ENCODE measurements at regions not wholly inside any gene's neighbourhood (a gene's known extent, or its start where the extent isn't known, plus 50 kb on each side); places are given as distances from the start of the nearest gene placed in this dataset.
"Not testable (repeated sequence)": the region's sequence is repeated elsewhere in the genome, so short reads cannot be mapped to it uniquely, and the experiment has no call there.

DNA sequence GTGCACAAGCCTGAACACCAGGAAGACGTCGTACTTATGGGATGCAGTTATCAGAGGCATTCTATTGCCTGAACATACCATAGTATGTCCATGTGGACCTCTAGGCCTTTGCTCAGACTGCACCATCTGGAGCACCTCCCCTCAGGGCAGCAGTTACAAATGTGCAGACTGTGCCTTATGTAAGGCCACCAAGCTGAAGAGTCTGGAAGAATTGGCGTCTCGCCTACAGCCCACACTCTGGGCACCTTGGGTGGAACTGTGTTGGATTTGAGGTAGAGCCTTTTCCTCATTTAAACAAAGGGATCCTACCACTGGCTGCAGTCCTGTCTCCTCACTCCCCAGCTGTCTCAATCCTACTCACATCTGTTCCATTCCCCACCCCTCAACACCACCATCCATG lies 204.3 kb upstream of the FRMD6 start:
- DNase-seq: no peak

DNA sequence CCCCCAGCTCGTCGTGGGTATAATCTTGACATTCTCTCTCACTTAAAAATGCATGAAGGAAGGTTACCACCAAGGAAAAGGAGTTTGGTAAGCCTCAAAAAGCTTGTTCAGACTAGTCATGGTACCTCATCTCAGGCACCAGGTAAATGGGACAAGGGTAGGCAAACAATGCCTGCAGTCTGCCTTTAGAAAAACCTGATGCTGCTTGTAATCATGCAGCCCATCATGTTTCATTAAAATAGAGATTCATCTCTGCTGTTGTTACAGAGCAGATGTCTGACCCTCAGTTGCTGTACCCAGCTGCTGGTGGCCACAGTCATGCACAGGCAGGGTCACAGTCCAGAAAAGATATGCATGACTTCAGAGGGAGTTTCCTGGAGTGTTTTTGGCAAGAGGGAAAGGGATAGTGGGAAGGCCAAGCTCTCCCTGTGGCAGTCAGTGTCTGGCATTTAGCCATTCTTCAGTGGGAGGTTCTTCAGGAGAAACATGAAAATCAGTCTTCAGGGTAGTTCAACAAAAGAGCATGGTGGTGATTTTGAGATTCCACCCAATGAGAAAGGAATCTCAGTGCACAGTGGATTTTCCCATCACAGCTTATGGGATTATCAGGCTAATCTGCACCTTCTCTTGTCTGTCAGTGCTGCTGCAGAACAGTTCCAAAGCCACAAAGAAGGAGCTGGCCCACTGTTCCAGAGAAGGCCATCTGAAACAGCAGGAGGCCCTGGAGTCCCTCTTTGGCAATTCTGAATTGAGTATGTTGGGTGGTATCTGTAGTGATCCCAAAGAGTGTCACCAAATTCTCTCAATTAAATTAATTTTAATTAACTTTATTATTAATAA lies 202.7 kb upstream of the FRMD6 start:
- DNase-seq: no peak

DNA sequence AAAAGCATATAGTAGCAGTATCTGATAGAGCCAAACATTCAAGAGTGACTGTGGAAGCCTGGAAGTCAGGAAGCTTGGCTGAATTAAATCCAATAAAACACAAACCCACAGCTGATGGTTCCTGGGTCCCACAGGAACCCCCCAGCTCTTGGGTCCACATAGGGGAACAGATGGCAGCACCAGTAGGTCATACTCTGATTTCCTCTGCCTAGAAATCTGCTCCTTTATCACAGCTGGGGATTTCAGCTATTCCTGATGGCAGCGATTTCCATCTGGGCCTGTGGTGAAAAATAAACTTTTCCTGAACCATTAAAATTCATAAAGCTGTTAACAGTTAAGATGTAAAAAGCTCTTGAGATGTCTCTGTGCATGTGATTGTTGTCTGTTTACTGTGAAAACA lies 202.0 kb upstream of the FRMD6 start:
- DNase-seq: no peak

DNA sequence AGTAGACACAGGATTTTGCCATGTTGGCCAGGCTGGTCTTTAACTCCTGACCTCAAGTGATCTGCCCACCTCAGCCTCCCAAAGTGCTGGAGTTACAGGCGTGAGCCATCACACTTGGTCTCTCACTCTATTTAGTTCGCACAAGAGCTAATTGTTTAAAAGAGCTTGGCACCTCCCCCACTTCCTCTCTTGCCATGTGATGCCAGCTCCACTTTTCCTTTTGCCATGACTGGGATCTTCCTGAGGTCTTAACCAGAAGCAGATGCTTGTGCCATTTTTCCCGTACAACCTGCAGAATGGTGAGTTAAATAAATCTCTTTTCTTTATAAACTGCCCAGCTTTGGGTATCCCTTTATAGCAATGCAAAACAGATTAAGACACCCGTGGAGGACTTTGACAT lies 200.1 kb upstream of the FRMD6 start:
- no peak for DNase-seq

DNA sequence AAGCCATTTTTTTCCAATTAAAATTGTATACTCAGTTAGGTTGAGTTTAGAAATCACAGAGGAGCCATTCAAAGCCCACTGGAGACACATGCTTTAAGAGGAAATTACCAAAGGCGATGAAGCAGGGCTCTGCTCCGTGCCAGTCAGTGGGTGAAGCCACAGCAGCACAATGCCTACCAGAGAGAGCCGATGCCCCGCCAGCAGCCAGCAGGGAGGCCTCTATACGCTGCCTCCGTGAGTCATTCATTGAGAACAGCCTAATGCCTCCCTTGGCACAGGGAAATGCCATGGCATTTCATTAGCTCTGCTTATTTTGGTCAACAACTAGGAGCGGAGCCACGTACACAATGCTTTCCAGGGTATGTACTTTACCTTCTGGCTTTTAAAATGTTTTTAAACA lies 197.8 kb upstream of the FRMD6 start:
- DNase-seq: no peak

DNA sequence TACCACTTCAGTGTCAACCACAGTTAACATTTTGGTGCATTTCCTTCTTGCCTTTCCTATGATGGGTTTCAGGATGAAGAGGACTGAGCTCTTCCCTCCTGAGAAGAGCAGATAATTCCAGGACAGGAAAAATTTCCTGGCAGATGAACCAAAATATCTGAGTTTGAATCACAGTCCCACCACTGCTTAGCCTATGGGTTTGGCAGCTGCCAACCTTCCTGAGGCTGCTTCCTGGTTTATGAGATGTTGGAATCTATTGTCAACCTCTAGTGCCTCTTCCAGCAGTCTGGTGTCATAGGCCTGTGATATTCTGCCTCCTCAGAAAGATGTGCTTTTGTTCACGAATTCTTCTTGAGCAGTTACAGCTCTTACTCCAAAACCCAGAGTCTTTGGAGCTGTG lies 197.4 kb upstream of the FRMD6 start:
- DNase-seq: no peak

DNA sequence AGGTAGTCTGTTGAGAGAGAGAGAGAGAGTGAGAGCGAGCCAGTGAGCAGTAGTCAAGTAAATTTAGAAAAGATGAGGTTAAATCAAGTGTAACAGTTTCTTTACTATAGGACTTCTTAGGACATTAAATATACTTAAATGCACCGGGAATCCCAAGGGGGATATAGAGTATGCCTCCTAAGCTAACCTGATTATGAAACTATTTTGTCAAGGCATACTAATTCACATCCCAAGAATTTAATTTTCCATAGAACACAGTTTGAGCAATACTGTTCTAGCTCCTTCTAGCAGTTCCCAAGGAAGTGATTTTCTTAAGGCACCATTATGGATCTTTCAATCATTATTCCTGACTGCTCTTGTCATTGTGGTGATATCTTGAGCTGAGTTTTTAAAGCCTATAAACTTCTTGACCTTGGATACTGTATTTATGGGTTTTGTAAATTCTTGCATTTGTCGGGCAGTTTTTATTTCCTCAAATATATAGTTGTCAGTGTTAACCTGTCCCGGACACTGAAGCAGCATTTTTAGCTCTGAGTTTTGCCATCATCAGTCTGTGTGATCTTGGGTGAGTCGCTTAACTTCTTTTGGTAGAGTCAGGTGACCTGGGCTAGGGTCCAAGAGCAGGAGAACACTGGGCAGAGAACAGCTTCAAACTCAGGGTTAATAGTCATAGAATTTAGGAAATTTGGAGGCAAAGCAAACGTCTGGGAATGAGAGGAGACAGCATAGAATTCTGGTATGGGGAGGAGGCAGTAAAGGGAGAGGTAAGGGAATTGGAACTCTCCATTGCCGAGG lies 196.5 kb upstream of the FRMD6 start:
- no peak for DNase-seq

DNA sequence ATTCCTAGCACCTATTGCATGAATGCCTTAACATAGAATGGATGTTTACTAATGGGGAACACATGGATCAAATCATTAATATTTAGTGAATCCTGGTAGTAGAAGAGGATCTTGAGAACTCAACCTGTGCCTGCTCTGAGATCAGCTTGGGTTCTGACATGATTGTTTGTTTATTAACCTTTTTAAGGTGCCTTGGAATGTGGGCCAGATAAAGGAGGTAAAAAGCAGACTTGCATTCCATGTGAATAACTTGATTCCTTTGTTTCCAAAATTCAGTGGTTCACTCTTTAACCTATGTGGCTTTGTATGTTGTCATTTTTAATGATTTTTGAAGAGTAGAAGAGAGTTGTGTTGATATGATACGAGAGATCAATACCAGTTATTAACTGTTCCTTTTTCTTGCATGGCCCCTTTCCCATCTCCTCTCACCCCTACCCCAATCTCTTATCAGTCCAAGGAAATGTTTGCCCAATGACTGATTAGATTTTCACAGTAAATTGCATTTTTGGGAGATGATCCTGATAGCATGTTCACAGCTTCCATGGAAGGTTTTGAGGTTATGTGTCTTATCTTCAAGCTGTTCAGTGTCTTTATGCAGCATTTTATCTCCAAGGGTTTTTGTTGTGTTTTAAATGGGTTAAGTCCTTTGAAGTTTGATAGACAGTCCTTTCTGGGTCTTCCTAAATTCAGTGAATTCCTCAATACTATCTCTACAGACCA lies 193.7 kb upstream of the FRMD6 start:
- no peak for DNase-seq

DNA sequence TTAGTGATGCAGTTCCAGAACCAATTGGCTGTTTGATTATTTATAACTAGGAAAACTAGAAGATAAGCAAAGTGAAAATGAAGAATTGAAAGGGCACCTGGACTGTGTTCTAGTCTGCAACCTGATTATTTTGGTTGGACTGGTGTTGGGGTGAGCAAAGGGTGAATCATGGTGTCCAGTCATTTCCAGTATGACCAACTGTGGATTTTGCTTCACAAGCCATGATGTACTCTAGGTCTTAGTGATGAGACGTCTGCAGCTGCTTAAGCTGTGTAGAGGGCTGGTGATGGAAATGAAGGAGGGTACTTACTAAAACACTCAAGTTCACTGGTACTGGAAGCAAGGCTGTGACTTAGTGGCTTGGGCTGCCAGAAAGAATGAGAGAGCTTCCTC lies 193.2 kb upstream of the FRMD6 start:
- no peak for DNase-seq

DNA sequence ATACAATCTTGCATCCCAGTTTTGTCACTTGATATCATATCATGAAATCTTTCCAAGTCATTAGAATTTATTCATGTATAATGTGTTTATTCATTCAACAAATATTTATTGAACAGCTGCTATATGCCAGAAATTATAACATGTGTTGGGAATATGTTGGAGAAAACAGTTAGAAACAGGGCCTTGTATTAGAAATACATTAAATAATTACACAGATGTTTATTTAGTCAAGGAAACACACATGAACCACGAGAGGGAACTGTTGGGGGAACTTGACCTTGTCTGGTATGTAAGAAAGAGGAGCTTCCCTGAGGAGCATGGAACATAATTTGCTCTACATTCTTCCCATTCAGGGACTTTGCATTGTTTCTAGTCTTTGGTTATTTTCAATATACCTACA lies 191.7 kb upstream of the FRMD6 start:
- no peak for DNase-seq

DNA sequence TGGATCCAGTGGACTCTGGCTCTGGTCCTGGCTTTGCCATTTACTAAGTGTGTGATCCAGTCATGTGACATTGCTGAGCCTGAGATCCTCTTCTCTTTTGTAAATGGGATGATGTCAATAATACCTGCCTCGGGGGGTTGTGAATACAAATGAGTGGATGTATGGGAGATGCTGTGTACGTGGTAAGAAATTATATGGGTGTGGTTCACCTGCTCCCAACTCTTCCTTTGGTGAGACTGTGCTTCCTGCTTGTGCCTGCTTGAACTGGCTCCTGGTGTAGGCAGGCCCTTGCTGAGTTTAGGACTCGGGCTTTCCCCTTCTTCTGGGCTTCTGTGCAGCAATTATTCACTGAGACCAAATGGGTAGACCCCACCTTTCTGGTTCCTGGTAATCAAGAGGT lies 189.5 kb upstream of the FRMD6 start:
- no peak for DNase-seq

DNA sequence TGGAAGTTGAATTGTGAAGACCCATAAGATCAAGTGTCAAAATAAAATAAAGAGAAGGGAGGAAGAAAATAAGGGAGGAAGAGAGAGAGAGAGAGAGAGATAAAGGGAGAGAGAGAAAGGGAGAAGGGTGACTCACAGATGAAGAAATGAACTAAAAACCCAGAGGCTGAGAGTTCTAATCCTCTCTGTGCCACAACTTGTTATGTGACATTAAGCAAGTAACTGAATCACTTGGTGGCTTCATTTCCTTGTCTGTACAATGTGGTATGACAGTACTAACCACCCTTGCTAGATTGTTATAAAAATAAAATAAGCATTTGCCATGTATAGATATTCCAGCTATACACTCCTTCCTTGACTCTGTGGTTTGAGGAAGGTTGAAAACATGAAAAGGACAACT lies 189.0 kb upstream of the FRMD6 start:
- no peak for DNase-seq

DNA sequence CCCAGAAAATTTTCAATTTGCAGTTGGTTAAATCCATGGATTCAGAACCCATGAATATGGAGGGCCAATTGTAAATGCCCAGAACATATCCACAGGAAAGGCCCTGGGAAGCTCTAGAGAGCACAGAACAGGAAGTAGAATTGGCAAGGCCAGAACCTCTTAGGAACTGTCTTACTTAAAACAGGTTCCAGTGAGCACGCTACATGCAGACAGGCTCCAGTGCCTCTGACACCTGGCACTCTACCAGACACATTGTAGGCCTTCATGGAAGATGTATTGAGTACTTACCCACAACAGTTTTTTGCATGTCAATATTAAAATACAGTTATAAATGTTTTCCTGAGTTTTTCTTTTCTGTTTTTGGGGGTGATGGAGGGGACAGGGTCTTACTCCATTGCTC lies 188.2 kb upstream of the FRMD6 start:
- DNase-seq: no peak

DNA sequence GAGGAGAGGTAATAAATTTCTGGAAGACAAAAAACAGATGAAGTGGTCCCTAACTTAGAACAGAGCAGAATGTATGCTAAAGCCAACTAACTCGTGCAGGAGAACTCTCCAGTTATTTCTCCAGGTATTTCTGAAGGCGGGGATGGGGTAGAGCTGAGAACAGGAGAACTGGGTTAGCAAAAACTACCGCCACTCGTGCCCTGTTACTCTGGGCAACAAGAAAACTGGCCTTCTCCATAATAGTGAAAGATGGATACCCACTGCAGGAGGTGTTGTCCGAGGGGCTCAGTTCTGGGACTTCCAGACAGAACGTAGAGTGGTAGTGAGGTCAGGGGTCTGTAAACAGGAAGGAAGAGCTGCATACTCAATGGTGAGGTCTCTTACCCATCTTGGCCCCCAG lies 187.3 kb upstream of the FRMD6 start:
- no peak for DNase-seq

DNA sequence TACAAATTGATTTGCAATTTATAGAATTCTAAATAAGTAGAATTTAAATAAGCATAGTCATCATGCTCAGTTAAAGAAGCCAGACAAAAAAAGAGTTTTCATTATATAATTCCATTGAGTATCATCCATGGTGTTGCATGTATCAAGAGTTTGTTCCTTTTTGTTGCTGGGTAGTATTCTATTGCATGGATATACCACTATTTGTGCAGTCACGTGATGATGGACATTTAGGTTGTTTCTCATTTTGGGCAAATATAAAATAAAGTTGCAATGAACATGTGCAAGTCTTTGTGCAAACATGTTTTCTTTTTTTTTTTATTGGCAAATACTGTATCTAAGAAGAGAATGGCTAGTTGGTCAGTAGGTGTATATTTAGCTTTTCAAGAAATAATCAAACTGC lies 186.2 kb upstream of the FRMD6 start:
- no peak for DNase-seq

DNA sequence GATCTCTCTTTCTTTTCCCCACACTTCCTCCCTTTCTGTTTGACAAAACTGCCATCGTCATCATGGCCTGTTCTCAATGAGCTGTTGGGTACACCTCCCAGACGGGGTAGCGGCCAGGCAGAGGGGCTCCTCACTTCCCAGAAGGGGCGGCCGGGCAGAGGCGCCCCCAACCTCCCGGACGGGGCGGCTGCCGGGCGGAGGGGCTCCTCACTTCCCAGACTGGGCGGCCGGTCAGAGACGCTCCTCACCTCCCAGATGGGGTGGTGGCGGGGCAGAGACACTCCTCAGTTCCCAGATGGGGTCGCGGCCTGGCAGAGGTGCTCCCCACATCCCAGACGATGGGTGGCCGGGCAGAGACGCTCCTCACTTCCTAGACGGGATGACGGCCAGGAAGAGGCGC lies 184.3 kb upstream of the FRMD6 start:
- not testable (repeated sequence) for DNase-seq

DNA sequence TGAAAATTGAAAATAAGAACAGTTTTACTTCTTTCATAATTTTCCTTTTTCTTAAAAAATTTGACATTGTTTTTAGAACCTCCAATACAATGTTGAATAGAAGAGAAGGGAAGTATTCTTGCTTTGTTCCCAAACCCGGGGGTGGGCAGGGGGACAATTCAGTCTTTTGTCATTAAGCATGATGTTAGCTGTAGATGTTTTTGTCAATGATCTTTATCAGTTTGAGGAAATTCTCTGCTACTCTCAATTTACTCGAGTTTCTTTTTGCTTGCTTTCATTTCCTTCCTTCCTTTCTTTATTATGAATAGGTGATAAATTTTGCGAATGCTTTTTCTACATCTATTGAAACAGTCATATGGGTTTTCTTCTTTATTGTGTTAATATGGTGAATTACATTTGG lies 183.2 kb upstream of the FRMD6 start:
- DNase-seq: no peak

DNA sequence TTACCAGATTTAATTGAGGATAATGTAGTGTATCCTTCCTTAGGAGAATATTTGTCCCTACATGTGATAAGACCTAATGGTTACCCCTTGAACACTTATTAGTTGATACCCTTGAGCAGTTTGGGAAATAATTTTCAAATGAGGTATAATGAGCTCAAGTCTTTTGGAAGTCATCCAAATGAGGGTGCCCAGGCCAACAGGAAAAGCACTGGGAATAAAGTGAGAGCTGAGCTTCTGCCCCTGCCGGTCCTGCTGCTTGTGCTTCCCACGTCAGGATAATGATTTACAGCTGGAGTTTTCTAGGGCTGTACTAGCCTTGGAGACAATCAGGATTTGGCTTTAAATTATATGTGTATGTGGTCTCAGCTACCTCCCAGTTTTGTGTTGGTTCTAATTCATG lies 178.8 kb upstream of the FRMD6 start:
- no peak for DNase-seq

DNA sequence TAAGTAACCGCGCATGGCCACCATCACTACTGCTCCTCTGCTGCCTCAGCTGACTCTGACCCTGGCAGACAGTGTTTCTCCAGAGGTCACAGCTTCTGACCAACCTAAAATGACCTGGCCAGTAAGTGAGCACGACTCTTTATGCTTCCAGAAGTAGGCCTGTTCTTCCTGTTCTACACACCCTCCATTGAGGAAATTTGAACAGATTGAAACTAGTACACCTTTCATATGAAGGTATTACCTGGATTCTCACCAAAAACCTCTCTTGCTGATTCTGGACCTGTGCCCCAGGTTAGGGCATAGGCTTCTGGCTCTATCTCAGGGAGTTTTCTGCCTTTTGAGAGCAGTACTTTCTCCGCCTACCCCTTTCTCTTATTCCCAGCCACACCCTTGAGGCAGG lies 178.4 kb upstream of the FRMD6 start:
- DNase-seq: no peak

DNA sequence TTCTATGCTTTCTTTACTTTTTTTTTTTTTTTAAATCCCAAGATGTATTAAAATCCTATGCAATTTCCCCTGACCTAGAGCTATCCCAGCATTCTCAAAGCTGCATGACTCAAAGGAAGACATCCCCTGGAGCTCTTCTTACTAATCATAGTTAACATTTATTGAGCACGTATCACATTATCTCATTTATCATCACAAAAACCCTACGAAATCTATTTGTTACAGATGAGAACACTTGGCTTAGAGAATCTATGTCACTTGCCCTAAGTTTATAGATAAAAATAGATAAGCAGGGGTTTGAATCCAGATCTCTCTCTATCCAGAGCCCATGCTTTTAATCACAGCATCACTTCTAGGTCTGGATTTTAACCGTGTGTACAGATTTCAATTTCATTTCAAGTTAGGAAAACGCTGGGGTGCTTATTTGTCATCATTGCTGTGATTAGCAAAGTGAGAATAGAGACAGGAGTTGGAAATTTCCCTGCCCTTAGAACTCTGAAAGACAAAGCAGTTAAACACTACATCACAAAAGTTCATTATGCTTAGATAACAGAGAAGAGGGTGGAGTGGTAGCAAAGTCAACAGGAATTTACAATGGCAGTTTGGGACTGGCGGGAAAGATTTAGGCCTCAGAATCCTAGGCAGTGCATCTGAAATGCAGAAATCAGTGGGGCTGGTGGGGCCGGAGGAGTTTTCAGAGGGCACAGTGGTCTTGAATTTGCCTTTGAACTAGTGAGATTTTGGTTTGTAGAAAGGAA lies 177.7 kb upstream of the FRMD6 start:
- no peak for DNase-seq

DNA sequence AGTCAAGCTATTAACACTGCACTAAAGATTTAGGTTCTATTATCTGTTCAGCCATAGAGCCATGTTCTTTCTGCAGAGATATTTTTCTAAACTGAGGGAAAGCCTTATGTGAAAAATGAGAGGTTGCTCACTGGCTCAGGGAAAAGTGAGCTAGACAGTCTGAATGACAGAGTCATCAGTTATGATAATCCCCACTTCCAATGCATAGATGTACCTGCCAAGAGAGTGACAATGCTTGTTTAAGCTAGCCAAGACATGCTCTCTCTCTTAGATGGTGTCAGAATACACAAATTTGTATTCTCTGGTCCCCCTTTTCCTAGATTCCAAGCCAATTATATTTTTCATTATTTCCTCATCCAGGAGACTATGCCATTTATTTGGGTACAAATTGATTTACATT lies 176.9 kb upstream of the FRMD6 start:
- no peak for DNase-seq

DNA sequence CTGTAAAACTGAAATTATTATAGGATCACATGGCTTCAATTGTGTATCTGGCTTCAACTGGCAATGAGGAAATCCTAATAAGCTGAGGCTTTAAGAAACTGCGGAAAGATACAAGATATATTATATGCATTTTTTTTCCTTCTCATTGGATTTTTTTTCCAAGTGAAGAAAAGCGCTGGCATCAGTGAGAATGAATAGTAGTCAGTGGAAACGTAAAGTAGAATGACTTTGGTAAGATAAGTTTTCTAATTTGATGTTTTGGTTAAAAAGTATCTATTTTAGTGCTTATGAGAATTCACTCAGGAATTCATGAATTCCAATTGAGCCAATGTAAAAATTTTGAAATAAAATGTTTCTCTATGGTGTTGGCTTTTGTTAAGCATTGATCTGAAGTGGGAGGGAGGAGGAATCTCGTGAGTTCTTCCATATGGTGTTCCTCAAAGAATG lies 173.5 kb upstream of the FRMD6 start:
- no peak for DNase-seq
